ENCODE measurements at regions not wholly inside any gene's neighbourhood (a gene's known extent, or its start where the extent isn't known, plus 50 kb on each side); places are given as distances from the start of the nearest gene placed in this dataset.

DNA sequence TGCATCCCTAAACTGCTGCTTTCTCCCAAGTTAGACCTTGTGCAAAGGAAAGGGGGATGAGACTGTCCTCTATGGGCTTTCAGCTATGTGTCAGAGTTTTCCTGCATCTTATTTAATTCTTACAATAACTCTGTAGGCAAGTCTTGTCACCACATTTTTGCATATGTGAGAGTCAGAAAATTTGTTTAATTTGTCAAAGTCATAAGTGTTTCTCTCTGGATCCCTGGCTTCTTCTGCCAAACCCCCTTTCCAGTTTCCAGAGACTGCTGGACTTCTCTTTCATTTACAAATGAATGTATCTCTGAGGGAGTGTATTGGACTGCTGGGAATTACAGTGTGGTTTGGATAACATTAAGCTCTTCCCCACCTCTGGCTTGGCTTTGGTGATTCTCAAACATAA is 877.6 kb upstream of the SEL1L start:
- intact Hi-C loops (cut with micrococcal nuclease; ENCODE audit: unreplicated experiment) (no loop called here), in situ Hi-C loops (cut with HindIII; ENCODE audit: low pct_unique_long_range_greater_than_20kb, low sequenced_read_pairs) (no loop called here)
- no peak for TF ChIP-seq CTCF (IDR thresholded peaks at IDR 0.05)
- no peak for TF ChIP-seq SIN3A (IDR thresholded peaks at IDR 0.05; ENCODE audit: borderline replicate concordance, insufficient read depth, low read depth, low read length)
- no peak for TF ChIP-seq POLR2AphosphoS5 (IDR thresholded peaks at IDR 0.05; ENCODE audit: low read depth, low read length)
- TF ChIP-seq, protein P1, sequence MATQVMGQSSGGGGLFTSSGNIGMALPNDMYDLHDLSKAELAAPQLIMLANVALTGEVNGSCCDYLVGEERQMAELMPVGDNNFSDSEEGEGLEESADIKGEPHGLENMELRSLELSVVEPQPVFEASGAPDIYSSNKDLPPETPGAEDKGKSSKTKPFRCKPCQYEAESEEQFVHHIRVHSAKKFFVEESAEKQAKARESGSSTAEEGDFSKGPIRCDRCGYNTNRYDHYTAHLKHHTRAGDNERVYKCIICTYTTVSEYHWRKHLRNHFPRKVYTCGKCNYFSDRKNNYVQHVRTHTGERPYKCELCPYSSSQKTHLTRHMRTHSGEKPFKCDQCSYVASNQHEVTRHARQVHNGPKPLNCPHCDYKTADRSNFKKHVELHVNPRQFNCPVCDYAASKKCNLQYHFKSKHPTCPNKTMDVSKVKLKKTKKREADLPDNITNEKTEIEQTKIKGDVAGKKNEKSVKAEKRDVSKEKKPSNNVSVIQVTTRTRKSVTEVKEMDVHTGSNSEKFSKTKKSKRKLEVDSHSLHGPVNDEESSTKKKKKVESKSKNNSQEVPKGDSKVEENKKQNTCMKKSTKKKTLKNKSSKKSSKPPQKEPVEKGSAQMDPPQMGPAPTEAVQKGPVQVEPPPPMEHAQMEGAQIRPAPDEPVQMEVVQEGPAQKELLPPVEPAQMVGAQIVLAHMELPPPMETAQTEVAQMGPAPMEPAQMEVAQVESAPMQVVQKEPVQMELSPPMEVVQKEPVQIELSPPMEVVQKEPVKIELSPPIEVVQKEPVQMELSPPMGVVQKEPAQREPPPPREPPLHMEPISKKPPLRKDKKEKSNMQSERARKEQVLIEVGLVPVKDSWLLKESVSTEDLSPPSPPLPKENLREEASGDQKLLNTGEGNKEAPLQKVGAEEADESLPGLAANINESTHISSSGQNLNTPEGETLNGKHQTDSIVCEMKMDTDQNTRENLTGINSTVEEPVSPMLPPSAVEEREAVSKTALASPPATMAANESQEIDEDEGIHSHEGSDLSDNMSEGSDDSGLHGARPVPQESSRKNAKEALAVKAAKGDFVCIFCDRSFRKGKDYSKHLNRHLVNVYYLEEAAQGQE (IDR thresholded peaks at IDR 0.05; ENCODE audit: insufficient read depth in 1 of 2, low read depth in 2 of 2, low read length in 1 of 2) = no peak
- no peak for TF ChIP-seq TCF7L2 (IDR thresholded peaks at IDR 0.05; ENCODE audit: low read depth, low read length)
- no peaks in the 10 kb centered on the region for H3K9me3 ChIP-seq (ENCODE audit: control insufficient read depth, insufficient read depth, low read depth, low read length)
- CTCF ChIA-PET = no interaction called here
- DNase-seq (ENCODE audit: low read depth, low spot score) (no peak), ATAC-seq (no peak)
- no TSS peak for BruUV-seq (replicated peaks)
- H3K36me3 ChIP-seq (ENCODE audit: control insufficient read depth, insufficient read depth, low read length) = no peaks in the 10 kb centered on the region
- no peak overlapping the region for H3K27ac ChIP-seq (ENCODE audit: low read length)
- POLR2A ChIA-PET = no interaction called here
- H3K4me1 ChIP-seq (ENCODE audit: control insufficient read depth, insufficient read depth, low read length) = no peaks in the 10 kb centered on the region
- H3K4me3 ChIP-seq (ENCODE audit: low read depth in 2 of 2, low read length in 2 of 2) = no peak overlapping the region
- no peaks in the 10 kb centered on the region for H3K27me3 ChIP-seq (ENCODE audit: control insufficient read depth, insufficient read depth, low read length)

- DNase-seq (ENCODE audit: low read depth, low spot score) (no peak), ATAC-seq (no peak)
- Histone ChIP-seq H3K27ac (ENCODE audit: low read length) (no peak overlapping the region), H3K4me1 (ENCODE audit: control insufficient read depth, insufficient read depth, low read length) (no peaks in the 10 kb centered on the region), H3K36me3 (ENCODE audit: control insufficient read depth, insufficient read depth, low read length) (no peaks in the 10 kb centered on the region), H3K27me3 (ENCODE audit: control insufficient read depth, insufficient read depth, low read length) (no peaks in the 10 kb centered on the region), H3K4me3 (ENCODE audit: low read depth in 2 of 2, low read length in 2 of 2) (no peak overlapping the region), H3K9me3 (ENCODE audit: control insufficient read depth, insufficient read depth, low read depth, low read length) (no peaks in the 10 kb centered on the region)
- TF ChIP-seq CTCF (IDR thresholded peaks at IDR 0.05) = no peak
- no peak for TF ChIP-seq TCF7L2 (IDR thresholded peaks at IDR 0.05; ENCODE audit: low read depth, low read length)
- no peak for TF ChIP-seq SIN3A (IDR thresholded peaks at IDR 0.05; ENCODE audit: borderline replicate concordance, insufficient read depth, low read depth, low read length)
- TF ChIP-seq, protein P1 (IDR thresholded peaks at IDR 0.05; ENCODE audit: insufficient read depth in 1 of 2, low read depth in 2 of 2, low read length in 1 of 2) = no peak
- TF ChIP-seq POLR2AphosphoS5 (IDR thresholded peaks at IDR 0.05; ENCODE audit: low read depth, low read length) = no peak
- BruUV-seq (replicated peaks) = no TSS peak
- ChIA-PET CTCF (no interaction called here), POLR2A (no interaction called here)
- in situ Hi-C loops (cut with HindIII; ENCODE audit: low pct_unique_long_range_greater_than_20kb, low sequenced_read_pairs) = no loop called here
- intact Hi-C loops (cut with micrococcal nuclease; ENCODE audit: unreplicated experiment) = no loop called here
Measured at GRCh38 chr14:82412545-82412944, 878.9 kb upstream of the SEL1L start.
